DMS53 treated with DMSO at 0.1 percent for 48 hours (cell line): ENCODE measurements at regions not wholly inside any gene's neighbourhood (a gene's known extent, or its start where the extent isn't known, plus 50 kb on each side); places are given as distances from the start of the nearest gene placed in this dataset.
A peak's percentile ranks its signal among the peaks of the same experiment; 100 is the strongest.

Experiments used
- DNase-seq: peaks from one replicate; lab custom pipeline; 2025; ENCODE audit not compliant: unreplicated experiment; lab: John Stamatoyannopoulos, UW

DNA sequence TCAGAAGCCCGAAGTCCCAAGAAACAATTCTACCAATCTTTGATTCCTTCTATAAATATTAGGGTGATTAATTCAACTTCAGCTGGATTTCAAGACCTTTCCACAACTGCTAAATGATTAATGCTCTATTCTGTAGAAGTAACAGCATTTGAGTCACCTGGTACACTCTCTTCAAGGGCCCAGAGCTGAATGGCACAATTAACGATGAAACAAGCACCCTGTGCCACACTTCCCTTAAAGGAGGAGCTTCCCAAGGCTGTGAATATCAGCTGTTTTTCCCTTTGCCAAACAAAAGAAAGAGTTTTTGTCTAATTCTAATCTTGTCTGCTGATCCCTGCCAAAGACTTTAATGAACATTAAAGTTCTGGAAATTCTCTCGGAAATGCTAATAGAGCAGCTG is 56.0 kb downstream of the BOD1L2 start:
- DNase-seq, result no peak

DNA sequence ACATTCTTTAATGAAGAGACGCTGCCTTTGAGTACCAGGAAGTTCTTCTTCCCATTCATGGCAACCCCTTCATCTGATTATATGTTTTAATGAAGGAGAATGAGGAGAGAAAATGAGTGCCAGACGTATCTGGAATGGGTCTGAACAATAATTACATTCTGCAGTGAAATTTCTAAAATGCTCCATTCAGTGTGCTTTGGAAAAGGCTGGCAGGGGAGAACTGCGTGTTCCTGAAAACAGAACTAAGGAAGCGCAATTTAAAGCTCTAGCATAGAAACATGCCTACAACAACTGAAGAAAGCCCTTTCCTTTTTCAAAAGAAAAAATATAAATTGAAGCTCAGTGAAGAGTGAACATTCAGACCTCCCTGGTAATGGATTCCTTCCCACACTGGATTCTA is 58.8 kb downstream of the BOD1L2 start:
- DNase-seq, result no peak

DNA sequence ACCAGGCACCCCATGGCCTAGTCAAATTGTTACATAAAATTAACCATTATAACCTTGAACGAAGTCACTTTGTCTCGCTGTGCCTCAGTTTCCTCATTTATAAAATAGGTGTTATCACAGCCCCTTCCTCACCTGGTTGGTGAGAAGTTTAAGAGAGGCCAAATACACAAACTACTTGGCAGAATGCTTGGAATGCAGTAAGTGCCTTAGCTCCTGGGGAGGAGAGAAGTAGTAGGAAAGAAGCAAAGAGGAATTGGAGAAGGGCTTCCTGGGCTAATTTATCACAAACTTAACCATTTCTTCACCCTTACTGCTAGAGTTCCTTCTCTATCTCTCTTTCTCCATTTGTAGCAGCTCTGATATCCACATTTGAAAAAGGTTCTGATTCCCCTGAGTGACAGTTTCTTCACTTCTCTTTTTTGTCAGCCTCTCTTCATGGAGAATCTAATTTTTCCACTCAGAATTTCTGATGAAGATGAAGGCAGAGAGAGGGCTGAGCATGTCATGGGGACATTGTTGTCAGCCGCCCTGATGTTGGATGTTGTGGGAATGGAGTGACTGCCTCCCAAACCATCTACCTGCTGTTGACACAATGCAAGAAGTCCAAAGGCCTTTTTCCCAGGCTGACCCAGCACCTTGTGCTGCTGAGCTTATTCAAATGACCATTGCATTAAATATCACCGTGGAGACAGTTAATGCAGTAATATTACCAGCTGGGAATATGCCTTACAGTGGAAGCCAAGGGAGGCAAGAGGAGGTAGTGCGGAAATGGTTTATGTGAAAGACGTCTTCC is 60.4 kb downstream of the BOD1L2 start:
- DNase-seq, result no peak

DNA sequence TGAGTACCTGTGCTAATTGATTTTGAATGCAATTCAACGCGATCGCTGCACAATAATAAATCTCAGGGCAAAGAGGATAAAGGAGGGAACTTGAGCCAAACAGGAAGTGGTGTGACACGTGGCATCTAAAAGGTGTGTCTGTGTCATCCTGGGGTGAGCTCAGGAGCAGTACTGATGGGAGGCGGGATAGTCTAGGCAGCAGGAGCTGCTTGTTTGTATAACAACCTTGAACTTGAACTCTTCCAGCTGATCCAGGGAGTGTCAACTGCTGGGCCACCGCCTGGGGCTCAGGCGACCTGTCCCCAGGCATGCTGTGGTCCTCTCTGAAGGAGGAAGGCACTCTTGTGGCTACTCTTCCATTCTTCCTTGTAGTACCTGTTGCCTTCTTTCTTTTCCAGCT is 61.2 kb downstream of the BOD1L2 start:
- DNase-seq, result no peak

DNA sequence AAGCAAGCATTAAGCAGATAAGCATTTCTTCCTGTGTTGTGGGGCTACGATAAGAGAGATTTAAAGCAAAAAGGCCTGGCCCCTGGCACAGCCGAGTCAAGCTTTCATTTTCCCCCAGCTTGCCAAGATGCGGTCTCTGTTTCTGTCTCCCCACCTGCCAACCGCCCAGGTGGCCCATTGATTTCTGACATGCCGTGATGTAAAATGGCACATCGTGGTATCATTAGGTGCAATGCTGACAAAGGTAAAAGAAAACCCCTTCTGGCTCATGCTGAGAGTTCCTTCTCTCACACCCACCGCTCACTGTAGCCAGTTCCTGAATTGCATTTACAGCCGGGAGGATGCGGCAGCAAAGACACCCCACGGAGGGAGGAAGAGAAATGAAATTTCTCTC is 62.8 kb downstream of the BOD1L2 start:
- DNase-seq, result no peak

DNA sequence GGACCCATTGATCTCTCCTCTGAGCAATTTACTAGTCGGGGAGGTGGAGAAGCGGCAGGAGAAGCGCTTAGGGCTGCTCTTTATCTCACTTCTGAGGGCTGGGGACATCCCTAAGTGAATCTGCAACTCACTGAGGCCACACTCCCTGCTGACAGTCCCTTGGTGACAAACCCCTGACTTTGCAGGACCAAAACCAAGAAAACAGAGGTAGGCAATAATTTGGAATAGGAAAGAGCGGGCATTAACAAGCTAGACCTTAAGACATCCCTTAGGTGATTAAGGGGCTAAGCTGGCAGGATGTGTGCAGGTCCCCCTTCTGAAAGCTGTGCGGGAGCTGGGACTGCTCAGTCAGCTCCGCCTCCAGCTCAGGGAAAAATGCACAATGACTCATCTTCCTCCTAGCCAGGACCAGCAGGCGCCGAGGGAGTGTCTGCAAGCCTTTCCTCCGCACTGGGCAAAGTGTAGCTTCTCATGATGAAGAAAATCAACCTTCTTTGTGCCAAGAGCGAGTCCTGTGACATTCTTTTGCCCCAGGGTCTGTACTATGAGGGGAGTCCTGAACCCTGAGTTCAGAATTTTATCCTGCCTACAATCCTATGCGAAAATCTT is 63.3 kb downstream of the BOD1L2 start:
- DNase-seq, result peak; percentile 72

DNA sequence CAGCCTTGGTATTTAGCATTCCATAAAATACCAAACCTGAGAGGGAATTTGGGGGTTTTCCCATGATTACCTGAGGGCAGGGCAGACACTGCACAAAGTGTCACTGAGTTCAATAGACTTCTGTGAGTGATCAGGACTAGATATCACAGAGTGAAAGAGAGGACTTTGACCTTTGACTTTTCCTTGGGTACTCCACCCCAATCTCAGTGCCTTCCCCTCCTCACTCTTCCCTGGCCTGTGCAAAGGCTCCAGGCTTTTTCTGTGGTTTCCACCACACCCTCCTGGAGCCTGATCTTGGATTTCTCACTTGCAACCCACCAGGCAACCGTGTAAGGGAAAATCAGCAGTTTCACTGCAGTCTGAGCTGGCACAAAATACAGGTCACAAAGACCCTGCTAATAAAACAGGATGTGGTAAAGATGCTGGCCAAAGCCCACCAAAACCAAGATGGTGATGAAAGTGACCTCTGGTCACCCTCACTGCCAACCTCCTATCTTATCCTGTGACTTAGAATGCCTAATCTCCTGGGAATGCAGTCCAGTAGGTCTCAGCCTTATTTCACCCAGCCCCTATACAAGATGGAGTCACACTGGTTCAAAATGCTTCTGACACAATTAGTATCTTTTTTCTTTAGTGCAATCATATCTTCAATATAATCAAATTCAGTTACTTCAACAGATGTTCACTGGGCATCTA is 64.0 kb downstream of the BOD1L2 start:
- no peak for DNase-seq

DNA sequence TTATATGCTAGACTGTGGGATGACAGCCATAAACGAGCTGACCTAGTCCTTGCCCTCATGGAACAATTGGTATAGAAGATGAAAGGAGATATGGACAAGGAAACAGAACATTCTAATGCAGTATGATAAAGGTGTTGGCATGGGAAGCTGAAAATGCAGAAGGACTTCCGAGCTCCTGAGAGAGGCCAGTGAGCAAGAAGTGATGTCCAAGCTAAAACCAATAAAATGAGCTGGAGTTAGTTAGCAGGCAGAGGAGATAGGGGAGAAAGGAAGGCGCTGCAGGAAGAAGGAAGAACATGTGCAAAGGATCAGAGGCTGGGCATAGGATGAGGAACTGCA is 64.5 kb downstream of the BOD1L2 start:
- DNase-seq, result no peak

DNA sequence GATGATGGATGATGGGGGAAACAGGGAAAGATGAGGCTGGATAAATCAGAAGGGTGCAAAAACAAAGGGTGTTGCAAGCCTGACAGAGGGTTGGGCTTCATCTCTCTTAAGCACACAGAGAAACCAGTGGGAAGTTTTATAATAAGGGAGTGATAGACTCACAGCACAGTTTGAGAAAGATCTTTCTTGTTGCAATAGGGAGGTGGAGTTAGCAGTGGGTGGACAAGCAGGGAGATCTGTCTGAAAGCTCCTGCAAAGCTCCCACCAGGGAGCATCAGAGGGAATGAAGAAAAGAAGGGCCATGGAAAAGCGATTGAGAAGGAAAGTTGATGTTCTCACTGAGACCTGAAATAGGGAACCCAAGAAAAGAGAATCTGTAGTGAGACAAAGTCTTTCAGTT is 64.9 kb downstream of the BOD1L2 start:
- DNase-seq, result no peak

DNA sequence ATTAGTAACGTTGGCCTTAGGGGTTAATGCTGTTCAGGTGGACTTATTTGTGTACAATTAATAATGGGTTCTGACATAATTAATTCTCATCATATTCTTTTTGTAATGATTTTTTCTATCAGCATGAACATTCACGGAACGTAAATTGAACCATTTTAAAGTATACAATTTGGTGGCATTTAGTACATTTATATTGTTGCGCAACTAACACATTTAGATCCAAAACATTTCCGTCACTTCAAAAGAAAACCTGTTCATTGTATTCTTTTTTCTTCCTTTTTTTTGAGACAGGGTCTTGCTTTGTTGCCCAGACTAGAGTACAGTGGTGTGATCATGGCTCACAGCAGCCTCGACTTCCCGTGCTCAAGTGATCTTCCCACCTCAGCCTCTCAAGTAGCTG is 65.8 kb downstream of the BOD1L2 start:
- no peak for DNase-seq

DNA sequence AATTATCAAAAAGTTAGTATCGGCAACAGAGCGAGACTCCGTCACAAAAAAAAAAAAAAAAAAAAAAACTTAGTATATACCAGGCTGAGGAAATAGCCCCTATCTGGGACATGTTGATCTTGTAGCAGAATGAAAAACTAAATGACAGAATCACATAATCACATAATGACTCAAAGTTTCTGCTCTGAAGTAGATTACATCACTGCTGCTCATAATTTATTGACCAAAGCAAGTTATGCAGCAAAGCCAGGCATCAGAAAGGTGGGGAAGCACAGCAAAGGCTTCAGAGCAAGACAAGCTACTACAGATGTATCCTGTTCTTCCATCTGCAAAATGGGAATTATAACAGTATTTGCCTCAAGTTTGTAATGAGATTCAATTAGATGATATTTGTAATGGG is 68.1 kb downstream of the BOD1L2 start:
- DNase-seq, result no peak

DNA sequence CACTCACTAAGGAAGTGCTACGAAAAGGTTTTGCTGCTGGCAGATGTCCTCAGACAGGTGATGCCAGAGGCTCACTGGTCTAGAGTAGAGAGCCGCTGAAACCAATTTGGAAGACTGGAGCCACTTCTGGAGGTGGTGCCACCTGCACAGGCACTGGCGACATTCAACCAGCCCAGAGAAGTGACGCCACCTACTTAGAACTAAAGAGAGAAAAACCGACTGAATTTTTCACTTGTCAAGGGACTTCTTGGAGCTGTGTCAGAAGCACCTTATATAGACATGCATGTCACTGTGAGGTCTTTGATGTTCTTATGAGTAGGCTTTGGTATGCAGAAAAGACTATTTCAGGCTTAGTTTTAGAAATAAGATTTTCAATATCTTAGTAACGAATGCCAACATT is 71.4 kb downstream of the BOD1L2 start:
- no peak for DNase-seq

DNA sequence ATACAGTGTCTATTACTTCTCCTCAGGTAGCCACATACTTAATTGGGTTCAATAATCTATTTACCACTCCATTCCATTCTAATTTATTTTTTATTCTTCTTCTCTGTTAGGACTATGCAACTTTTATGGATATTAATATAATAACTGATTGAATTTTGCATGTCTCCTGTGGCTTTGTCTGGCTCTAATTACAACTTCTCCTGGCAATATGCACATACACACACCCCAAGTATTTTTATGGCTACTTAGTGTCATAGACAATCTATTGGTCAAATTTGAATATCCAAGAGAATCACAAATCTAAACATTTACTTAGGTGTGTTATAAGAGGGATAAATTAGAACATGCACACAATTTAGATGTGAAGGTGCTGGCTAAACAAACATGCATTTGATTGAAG is 73.1 kb downstream of the BOD1L2 start:
- no peak for DNase-seq

DNA sequence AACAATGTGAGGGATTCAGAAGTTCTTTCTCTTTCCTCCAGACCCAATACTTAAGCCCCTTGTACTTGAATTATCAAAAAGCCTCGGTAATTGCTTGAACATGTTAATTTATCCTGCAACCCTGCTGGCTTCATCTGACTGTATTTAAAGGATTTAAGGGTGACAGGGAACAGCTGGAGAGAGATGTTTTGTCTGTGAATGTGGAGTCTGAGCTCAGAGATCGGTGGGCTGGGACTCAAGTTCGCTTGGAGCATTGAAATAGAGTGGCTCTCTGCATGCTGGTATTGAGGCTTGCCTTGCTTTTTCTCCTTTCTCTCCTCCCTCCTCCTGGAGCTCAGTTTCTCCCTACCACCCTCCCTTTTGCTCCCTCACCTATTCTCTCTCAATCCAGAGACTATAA is 73.6 kb downstream of the BOD1L2 start:
- DNase-seq, result no peak

DNA sequence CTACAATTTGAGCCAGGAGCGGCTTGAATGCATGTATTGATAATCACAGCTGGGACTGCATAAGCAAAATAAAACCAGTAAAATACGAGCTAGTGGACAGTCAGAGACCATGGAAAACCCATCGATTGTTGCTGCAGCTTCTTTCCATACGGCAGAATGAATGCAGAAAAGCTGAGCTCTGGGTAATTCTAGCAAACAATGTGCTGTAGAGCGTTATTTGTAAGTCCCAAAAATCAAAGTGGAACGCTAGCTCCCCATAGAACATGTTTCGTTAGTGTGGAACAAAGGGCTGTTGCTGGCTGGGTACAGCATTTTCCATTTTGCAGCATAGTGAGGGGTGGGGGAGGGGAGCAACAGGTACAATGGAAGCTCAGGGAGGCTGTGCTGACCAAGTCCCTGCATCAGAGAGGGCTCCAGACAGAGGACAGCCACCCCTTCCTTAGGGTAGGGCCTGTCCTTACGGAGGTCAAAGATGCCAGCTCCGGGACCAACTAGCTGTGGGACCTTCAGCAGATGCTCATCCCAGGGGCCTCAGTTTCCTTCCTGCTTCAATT is 74.1 kb downstream of the BOD1L2 start:
- no peak for DNase-seq

DNA sequence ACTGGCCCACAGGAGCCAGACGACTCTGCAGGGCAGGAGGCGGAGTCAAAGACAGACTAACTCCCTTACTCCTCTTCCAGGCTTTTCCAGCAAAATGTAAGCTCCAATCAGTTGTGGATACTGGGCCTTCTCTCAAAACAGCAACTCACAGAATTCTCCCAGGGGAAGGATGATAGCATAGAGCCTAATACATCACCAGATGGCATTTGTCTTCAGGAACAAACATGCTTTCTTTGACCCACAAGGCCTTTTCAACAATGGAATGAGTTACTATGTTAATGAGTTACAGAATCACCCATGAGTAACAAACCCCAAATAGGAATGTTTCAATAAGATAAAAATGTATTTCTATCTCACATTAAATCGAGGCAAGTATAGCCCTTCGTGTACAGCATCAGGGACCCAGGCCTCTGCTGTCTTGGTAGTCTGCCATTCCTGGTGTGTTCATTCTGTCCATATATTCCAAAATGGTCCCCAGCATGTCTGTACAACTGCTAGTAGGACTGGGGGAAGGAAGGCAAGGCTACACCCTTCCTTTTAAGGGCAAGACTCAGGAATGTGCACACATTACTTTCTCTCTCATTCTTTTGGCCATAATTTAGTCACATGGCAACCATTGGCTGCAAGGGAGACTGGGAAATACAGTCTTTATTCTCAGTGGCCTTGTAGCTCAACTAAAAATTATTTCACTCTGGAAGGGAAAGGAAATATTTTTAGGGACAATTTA is 76.4 kb downstream of the BOD1L2 start:
- DNase-seq, result no peak

DNA sequence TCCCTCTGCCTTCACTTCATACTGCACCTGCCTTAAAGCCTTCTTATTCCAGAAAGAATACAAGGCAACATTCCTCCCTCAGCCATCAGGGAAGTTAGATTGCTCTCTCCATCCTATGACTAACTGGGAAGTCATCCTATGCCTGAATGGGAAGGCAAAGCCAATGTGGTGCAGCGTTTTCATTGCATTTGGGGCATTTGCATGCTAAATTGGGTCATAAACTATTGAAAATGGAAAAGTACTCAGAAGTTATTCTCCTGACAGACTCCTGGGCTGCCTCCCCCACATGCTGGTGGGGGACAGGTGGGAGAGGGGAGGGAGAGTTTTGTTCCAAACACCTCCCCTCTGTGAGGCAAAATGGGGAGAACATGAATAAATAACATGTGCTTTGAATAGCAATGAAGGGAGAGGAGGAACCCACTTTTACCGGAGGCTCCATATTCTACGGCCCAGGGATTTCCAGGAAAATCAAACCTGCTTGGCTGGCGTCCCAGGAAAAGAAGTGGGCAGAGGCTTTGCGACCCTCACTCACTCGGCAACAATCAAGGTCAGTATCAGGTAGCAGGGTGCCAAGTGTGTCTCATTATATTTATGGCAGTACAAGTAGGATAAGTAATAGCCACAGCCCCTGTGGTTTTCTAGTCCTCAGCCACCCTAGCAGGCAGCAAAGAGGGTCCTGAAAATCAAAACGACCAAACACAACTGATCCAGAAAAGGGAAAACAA is 84.1 kb downstream of the BOD1L2 start:
- no peak for DNase-seq

DNA sequence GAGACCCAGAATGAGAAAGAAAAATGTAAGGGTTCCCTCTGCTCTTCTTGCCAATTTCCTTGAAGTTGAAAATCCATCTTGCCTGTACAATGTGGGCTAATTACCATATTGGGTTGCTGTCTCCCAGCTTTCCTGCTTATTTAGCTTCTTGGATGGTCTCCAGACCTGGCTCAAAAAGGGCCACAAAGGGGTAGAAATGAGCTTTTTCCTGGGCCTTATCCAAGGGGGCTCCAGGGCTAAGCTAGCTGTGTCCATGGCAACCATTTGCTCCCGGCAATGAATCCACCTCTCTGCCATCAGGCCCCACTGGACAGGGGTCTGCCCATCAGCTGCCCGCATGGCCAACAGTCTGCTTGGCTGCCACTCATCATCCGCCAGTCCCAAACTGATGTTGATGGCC is 85.0 kb downstream of the BOD1L2 start:
- DNase-seq, result no peak

DNA sequence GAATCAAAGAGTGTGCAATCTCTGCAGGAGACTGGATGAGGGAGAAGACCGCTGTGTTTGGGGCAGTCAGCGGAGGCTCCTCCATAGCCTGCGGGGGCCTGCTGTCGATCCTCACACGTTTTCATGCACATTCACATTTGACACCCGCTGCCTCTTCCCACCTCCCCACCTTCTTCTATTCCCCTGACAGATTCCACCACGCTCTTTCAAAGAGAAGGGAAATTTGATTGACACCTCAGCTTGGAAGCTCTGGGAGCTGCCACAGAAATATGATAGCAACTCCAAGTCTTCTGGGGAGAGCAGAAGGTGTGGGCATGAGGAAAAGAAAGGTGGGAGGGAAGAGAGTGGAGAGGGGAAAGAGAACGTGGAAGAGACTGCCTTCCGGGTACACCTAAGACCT is 87.5 kb downstream of the BOD1L2 start:
- DNase-seq, result no peak

DNA sequence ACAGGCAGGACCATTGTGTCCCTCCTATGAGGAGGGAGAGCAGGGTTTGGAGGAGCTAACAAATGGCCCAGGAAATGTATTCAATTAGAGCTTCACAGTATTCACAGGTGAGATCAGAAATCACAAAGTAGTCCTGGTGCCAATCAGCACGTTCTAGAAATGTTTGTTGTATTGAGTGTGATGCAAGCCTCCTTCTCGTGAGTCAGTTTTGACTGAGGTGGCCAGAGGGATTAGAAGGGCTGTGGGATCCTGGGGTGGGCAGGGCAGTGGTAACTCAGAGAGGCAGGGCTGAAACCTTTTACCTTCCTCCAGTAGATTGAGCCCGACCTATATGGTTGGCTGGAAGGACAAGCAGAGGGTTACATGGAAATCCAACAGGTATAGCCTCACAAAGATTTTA is 95.0 kb downstream of the BOD1L2 start:
- no peak for DNase-seq

DNA sequence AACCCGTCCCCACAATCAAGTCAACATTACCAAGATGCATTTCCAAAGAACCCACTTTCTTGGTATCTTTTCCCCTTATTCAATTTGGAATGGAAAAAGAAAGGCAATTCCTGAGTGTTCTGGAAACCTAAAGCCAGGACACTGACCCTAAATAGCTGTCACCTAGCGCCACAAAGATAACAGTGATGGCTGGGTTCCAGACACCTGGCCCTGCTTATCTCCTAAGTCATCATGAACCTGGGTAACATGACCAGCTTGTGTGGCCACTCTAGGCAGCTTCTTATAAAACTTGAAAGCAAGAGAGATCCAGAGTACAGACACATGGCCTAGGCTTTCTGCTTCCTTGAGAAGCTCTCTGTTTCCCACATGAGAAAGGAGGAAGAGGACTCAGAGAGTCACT is 95.4 kb downstream of the BOD1L2 start:
- no peak for DNase-seq
